ENCODE measurements at regions not wholly inside any gene's neighbourhood (a gene's known extent, or its start where the extent isn't known, plus 50 kb on each side); places are given as distances from the start of the nearest gene placed in this dataset.

DNA sequence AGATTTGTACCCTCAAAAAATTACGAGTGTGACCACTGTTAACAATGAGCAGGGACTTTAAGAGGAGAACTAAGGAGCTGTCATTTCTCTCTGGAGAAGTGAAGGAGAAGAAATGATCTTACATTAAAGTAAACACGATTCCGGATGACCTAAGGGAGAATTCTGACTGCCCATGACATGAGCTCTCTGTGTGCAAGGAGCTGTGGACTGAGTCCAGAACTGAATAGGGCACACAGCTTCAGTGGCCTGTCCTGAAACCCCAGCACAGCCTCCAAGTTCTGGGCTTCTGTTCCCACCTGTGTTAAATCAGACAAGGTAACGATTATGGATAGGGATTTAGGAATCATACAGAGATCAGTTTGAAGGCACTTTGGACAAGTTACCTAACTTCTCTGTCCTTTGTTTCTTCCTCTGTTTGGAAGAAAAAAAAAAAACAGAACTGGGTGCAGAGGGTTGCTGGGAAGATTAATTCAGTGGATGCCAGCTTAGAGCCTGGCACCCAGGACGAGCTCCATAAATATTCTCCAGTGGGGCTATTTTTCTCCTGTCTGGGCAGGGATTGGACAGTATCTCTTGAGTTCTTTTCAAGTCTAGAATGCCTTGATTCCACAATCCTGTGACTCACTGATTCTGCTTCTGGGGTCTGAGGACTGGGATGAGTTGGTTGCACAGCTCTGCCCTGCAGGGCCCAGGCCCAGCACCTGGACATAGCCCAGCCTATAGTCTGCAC is 65.7 kb downstream of the MRPL14 start:
- TF ChIP-seq, protein P1, sequence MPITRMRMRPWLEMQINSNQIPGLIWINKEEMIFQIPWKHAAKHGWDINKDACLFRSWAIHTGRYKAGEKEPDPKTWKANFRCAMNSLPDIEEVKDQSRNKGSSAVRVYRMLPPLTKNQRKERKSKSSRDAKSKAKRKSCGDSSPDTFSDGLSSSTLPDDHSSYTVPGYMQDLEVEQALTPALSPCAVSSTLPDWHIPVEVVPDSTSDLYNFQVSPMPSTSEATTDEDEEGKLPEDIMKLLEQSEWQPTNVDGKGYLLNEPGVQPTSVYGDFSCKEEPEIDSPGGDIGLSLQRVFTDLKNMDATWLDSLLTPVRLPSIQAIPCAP (CRISPR knock-in tag; IDR thresholded peaks at IDR 0.05; ENCODE audit: borderline replicate concordance) = no peak
- TF ChIP-seq JUNB (CRISPR knock-in tag; conservative IDR thresholded peaks at IDR 0.05) (no peak), HDGF (IDR thresholded peaks at IDR 0.05) (no peak), ZZZ3 (IDR thresholded peaks at IDR 0.05) (no peak)
- TF ChIP-seq, protein P2, sequence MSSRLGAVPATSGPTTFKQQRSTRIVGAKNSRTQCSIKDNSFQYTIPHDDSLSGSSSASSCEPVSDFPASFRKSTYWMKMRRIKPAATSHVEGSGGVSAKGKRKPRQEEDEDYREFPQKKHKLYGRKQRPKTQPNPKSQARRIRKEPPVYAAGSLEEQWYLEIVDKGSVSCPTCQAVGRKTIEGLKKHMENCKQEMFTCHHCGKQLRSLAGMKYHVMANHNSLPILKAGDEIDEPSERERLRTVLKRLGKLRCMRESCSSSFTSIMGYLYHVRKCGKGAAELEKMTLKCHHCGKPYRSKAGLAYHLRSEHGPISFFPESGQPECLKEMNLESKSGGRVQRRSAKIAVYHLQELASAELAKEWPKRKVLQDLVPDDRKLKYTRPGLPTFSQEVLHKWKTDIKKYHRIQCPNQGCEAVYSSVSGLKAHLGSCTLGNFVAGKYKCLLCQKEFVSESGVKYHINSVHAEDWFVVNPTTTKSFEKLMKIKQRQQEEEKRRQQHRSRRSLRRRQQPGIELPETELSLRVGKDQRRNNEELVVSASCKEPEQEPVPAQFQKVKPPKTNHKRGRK (tag; IDR thresholded peaks at IDR 0.05) = no peak

All from K562 (cell line).